NCI-H146 treated with DMSO at 0.1 percent for 48 hours (cell line): ENCODE measurements at regions not wholly inside any gene's neighbourhood (a gene's known extent, or its start where the extent isn't known, plus 50 kb on each side); places are given as distances from the start of the nearest gene placed in this dataset.
"Not testable (repeated sequence)": the region's sequence is repeated elsewhere in the genome, so short reads cannot be mapped to it uniquely, and the experiment has no call there.

ENCODE experiments used
- DNase-seq: peaks from one replicate; lab custom pipeline; 2025; ENCODE audit not compliant: unreplicated experiment; lab: John Stamatoyannopoulos, UW

DNA sequence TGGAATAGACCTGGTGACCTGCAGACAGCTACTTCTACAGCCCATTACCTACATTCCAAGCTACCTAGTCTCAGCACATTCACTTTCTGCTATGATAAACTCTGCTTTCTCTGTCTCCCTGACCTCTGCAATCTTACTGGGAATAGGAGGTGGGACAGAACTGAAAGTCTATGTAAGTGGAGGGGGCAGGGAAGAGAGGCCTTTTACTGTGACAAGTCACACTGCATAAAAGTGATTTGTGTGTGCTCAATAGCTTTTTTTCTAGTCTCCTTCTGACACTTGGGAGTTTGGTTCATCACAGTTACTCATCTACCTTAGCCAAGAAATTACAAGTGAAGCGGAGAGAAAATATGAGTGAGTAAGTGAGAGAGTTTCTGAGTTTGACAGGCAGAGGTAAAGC, 322.4 kb downstream of the OLFM4 start:
- no peak for DNase-seq

DNA sequence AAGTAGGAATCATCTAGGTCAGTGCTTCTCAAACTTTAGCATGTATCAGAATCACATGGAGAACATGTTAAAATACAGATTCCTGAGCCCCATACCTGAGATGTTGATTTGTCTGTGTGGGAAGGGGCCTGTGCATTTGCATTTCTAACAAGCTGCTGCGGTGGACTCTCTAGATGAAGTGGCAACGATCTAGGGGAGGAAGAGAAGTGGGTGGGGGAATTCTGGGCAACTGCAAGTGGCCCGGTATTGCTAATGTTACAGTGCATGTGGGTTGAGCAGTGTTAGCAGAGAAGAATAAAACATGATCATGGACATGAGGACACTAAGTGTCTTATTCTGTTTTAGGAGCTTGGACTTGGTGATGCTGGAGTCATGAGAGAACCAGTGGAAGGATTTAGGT, 329.0 kb downstream of the OLFM4 start:
- DNase-seq = no peak

- peak; percentile 42 for DNase-seq
These were observed 340.3 kb downstream of the OLFM4 start for GRCh38 chr13:53368948-53369347.

- DNase-seq = no peak
These were observed 350.9 kb downstream of the OLFM4 start for GRCh38 chr13:53379485-53379884.

GRCh38 chr13:53382008-53382407, 353.4 kb downstream of the OLFM4 start:
- no peak for DNase-seq

GRCh38 chr13:53398051-53398450, 369.4 kb downstream of the OLFM4 start:
- DNase-seq = no peak

- DNase-seq = no peak
These were observed 377.0 kb downstream of the OLFM4 start for GRCh38 chr13:53405616-53406015.

DNA sequence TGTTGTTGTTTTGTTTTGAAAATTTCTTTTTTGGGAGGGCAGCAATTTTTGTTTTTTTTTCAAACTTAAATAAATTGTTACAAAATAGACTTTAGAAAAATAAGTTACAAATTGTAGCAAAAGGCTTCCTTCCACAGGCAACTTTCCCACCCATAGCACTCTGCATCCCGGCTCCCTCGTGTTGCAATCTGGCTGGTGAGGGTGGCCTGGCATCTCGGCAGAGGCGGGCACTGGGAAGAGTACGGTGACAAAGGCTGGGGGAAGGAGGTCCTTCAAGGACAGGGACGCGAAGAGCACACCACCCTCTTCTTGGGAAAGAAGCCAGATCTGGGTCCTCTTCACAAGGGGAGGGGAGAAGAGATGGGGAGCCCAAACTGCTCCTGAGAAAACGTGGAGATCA, 379.7 kb downstream of the OLFM4 start:
- no peak for DNase-seq

DNA sequence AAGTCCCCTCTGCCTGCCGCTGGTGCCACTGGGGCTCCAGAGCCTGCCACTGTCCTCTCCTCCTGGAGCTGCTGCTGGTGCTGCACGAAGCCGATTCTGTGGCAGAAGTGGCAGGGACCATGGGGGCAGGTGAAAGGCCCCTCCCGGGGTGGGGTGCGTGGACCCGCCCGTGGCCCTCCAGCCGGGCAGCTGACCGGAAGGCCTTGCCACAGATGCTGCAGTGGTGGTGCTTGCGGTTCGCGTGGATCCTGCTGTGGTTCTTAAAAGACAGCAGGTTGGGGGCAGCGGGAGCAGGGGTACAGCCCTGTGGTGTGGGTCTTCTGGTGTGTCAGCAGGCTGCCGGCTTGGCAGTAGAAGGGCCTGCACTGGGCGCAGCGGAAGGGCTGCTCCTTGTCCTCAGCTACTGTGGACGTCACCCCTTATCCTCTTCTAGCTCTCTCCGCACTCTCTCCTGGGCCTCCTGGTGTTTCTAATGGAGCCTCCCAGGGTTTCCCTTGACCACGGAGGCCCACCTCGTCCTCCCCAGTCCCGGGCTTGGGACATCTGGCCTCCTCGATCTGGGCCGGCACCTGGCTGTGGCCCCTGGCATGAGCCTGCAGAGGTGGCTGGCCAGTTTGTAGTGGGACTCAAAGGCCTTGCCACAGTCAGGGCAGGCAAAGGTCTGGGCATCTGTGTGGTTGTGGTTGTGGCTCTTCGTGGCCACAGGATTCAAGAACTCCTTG, 380.4 kb downstream of the OLFM4 start:
- DNase-seq = no peak

- peak; percentile 77 for DNase-seq
These were observed 382.9 kb downstream of the OLFM4 start for GRCh38 chr13:53411463-53411862.

- no peak for DNase-seq
These were observed 386.5 kb downstream of the OLFM4 start for GRCh38 chr13:53415135-53415534.

DNA sequence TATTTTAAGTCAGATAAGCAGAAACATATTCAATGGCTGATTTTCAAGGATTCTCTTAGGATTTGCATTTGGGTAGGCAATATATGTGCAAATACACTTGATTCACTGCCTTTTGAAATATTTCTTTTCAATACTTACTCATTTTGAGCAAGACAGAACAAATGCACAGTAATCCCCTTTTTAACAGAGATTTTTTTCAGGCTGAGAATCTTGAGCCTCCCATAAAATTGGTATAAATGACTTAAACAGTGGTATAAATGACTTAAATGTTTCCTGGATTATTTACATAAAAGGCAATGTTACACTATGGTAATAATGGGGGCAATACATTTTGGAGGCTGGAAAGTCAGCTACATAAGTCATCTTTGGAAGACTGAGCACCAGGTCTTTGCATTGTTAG, 389.0 kb downstream of the OLFM4 start:
- DNase-seq = no peak

GRCh38 chr13:53422415-53422814, 393.8 kb downstream of the OLFM4 start:
- DNase-seq = no peak

DNA sequence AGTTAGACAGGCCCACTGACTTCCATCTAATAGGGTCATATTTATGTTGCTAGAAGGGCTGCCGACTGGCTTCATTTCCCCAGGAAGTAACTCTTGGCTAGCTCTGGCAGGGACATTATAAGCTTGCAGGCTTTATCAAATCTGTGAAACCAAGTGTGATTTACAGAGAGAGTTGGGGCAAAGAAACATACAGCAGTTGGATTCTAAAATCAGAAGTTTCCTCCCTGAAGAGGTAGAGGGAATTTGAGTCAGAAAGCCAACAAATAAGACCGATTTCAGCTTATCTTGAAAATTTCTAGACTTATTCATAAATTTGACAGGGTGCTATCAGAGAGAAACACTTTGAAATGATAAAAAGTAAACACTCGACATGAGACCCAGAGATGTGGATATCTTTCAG, 407.8 kb downstream of the OLFM4 start:
- no peak for DNase-seq

DNA sequence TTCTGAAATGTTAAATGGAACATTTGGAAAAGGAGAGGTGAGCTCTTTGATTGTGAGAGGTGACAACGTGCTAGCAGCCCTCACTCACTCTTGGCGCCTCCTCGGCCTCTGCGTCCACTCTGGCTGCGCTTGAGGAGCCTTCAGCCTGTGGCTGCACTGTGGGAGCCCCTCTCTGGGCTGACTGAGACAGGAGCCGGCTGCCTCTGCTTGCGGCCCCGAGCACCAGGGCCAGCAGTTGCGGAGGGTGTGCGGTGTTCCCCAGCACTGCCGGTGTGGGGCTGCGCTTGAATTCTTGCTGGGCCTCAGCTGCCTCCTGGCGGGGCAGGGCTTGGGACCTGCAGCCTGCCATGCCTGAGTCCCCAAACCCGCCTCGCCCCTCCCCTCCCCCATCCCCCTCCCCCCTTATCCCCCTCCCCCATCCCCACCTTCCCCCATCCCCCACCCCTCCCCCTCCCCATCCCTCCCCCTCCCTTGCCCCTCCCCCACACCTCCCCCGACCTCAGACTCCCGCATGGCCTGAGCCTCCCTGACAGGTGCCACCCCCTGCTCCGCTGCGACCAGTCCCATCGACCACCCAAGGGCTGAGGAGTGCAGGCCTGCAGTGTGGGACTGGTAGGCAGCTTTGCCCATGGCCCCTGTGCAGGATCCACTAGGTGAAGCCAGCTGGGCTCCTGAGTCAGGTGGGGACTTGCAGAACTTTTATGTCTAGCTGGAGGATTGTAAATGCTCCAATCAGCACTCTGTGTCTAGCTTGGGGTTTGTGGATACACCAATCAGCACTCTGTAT, 411.0 kb downstream of the OLFM4 start:
- no peak for DNase-seq

DNA sequence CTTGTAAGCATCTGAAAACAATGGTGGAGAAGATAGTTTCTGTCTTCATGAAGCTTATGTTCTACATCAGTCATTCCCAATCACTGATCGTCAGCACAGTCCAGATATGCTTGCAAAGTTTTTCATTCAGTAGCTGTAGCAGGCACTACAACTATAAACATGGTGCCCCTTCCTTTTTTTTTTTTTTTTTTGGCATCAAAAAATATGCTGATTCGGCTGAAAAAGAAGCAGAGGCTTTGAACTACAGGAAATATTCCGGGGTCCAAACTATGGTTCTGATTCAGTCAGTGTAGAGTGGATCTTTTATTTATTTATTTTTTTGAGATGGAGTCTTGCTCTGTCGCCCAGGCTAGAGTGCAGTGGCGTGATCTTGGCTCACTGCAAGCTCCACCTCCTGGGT, 414.4 kb downstream of the OLFM4 start:
- no peak for DNase-seq

- DNase-seq = no peak
These were observed 417.1 kb downstream of the OLFM4 start for GRCh38 chr13:53445686-53446085.

- DNase-seq = no peak
These were observed 418.8 kb downstream of the OLFM4 start for GRCh38 chr13:53447456-53447855.

- DNase-seq = no peak
These were observed 419.2 kb downstream of the OLFM4 start for GRCh38 chr13:53447863-53448262.

GRCh38 chr13:53452263-53452808, 423.7 kb downstream of the OLFM4 start:
- not testable (repeated sequence) for DNase-seq

DNA sequence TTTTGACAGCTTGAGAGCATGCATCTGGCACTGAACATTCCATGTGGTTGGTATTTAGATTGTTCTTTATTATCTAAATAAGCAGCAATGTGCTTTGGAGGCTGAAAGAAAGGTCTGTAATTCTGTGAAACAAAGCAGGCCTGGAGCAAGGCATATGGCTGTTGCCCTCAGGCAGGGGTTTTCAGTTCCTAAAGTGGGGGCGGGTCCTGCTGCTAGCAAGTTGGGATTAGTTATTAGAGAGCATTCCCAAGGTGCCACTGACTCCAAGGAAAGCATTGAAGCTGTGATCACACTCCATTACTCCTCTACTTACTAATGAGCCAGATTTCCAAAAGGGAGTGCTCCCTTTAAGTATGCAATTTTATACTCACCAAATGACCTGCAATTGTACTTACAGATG, 432.2 kb downstream of the OLFM4 start:
- no peak for DNase-seq

DNA sequence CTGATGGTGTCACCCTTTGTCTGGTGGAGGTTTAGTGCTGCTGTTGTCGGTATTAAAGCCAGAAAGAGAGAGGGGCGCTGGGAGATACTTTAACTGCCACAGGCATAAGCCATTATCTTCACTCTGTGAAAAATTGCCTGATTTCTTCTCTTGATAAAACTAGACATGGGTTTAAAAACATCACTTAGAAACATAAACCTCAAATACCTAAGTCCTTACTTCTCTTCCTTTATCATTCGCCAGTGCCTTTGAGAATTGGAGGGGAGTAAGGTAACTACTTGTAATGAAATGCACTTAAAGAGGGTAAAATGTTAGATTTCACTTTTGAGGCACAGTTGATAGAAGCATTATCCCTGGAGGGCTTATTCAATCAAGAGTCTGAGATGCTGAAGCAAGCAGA, 434.5 kb downstream of the OLFM4 start:
- no peak for DNase-seq
